ENCODE measurements at regions not wholly inside any gene's neighbourhood (a gene's known extent, or its start where the extent isn't known, plus 50 kb on each side); places are given as distances from the start of the nearest gene placed in this dataset.

DNA sequence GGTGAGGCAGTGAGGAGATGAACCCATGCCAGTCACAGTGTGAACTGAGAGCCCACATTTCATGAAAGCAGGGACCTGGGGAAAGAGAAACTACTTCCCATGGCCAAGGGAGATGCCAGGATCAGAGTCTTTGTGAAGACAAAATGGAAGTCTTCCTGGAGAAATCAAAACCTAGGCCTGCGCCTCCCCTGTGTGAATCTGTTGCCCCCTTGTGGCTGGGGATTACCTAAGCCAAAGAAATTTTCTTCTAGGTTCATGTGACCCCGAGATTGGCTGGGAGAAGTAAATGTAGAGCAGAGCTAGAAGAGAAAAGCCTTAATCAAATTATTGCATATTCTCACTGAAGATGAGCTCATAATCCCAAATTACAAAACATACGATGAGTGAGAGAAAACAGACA, 1075.3 kb downstream of the TBC1D22A start:
- DNase-seq, result peak; percentile 13

DNA sequence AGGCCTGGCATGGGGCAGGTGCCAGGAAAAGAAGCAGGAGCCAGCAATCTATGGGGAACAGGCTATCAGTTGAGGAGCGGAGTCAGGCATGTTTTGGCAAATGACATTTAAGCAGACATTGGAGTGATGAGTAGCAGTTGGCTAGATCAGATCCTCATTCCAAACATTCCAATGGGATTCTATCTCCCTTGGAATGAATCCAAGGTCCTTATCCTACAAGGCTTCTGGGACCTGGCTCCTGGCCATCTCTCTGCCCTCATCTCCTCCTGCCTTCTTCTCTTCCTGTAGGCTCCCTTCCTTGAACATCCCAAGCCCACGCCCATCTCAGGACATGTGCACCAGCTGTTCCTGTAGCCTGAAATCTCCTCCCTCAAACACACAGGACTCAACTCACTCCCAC, 1074.5 kb downstream of the TBC1D22A start:
- DNase-seq, result no peak

DNA sequence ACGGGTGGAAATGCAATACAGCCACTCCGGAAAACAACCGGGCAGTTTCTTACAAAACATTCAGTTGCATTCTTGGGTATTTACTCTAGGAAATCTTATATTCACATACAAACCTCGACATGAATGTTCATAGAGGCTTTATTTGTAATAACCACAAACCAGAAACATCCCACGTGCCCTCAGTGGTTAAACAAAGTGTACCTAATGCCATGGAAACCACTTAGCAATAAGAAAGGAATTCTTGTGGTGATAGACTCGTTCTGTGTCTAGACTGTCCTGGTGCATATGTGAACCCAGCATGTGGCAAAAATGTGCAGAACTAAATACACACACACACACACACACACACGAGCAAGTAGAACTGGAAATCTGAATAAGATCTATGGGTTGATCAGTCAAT, 1073.3 kb downstream of the TBC1D22A start:
- no peak for DNase-seq

DNA sequence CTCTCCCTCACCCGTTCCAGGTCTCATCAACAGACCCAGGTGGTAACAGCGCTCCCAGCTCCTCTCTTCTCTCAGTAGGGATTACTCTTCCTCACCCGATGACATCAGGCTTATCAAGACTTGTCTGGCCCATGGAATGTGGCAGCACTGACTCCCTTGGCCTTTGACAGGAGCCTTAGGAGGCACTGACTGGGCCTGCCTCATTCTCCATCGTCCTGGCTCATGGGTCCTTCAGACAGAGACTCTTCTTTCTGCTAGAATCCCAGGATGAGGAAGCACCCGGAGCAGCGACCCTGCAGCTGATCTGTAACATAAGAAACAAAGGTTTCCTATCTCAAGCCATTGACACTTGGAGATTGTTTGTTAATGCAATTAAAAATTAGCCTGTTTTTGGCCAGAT, 1063.6 kb downstream of the TBC1D22A start:
- DNase-seq, result no peak

DNA sequence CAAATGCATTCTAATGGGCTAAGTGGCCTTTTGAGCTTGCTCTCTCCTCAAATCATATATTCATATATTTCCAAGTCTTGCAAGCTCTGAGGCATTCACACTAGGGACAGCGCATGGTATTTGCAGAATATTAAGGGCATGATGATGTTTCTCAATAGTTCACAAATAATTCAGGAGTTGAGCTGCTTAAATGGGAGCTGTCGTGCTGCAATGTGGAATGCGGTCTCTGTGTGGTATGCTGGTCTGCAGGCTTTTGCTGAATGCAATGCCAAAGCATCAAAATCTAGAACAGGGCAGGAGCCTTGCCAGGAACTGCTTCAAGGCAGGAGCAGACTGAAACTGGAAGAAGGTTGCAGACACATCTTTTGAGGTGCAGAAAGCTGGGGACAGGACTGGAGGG, 1060.0 kb downstream of the TBC1D22A start:
- no peak for DNase-seq

DNA sequence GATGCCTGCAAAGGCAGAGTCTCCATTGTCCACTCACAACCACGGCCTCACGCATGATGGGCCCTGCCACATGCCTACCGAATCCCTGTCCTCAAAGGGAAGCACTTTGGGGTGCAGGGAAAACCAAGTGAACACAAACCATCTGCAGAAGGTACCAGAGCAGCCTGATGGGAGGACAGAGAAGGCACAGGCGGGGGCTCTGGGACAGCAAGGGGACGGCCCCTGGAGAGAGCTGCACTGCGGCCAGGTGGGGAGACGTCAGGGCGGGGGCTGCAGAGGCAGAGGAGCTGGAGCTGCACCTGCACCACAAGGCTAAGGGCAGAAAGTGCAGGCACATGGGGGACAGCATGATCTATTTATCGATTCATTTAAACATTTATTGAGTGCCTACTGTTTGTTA, 1056.0 kb downstream of the TBC1D22A start:
- DNase-seq, result no peak

DNA sequence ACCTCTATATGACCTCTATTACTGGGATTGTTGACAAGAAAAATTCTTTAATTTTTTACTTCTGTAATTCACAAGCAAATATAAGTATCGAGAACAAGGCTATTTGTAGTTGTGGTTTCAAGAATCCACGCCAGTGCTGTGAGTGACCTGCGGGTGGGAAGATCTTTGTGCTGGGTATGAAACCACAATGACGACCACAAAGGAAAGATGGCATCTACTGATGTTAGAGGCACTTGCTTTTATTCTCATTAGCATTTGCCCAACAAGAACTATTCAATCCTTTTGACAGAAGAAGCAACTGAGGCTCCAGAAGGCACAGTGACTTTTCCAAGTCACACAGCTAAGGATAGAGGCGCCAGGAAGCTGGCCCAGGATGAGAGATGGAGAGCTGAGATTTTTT, 1054.9 kb downstream of the TBC1D22A start:
- DNase-seq, result no peak

DNA sequence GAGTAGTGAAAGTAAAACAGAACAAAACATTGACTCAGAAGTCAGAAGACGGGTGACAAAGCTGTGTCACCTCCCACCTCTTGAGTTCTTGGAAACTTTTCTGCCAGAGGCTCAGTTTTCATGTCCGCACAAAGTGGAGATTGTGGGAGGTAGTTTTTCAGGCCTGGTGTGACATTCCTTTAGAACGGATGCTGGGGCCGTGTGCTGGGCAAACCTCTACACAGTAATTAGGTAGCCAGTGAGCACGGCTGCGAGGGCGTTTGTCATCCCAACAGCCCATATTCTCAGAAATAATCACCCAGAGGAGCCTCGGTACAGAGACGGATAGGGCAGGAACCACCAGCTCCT, 1054.4 kb downstream of the TBC1D22A start:
- no peak for DNase-seq

DNA sequence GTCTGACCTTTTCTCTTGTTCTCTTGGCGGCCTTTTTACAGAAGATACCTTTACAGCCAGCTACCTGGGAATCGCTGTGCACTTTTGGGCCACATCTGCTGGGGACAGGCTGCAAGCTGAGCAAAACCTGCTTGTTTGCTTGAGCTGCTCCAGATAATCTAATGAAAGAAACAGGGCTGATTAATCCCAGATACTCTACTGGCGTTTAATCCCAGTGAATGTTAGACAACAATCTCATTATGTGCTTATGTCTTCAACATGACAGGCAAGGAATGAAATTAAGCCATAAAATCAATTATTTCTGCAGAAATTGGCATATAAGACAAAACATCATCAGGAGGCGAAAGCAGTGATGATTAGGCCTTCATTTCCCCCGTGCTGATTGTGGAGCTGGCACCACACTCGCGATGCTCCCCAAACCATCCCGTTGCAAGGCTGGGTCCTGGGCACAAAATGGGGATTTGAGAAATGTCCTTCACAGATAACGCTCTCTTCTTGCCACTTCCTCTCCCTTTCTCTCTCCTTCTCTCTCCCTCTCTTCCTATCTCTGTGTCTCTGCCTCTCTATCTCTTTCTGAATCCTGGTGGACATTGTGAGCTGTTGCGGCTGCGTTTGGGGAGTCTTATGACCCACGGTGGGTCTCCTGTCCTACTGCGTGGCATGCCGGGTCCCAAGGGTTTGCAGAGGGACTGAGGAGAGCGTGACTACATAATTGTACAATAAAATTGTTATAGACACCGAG, 1053.8 kb downstream of the TBC1D22A start:
- no peak for DNase-seq

DNA sequence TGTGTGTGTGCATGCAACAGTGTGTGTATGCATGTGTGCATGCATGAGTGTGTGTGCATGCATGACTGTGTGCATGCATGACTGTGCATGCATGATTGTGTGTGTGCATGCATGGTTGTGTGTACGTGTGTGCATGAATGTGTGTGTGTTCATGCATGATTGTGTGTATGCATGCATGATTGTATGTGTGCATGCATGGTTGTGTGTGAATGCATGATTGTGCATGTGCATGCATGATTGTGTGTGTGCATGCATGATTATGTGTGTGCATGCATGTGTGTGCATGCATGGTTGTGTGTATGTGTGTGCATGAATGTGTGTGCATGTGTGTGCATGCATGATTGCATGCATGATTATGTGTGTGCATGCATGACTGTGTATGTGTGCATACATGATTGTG, 1052.0 kb downstream of the TBC1D22A start:
- DNase-seq, result no peak

DNA sequence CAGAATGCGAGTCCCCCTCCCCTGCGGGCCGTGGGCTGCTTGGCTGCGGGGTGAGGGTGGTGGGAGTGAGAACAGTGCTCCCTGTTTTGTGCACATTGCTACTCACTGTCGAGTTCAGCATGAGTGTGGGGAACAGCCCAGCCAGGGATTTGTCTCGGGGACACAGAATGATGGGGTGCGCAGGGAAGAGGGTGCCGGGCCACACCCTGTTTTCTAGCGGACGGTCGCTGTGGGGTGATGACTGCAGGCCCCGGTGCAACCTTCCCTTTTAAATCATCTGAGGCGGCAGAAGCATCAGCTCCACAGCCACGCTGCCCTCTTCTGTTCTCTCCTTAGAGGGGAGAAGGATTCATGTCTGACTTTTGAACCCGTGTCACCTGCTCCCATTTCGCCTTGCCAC, 1051.2 kb downstream of the TBC1D22A start:
- DNase-seq, result no peak

DNA sequence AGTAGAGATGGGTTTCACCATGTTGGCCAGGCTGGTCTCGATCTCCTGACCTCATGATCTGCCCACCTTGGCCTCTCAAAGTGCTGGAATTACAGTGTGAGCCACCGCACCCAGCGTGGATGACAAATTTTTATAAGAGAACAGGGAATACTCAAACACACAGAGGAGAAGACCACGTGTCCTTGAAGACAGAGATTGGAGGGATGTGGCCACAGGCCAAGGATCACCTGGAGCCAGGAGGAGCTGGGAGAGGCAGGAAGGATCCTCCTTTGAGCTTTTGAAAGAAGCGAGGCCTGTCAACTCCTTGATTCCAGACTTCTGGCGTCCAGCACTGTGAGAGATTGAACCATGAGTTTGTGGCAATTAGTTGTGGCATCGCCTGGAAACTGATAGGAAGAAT, 1049.5 kb downstream of the TBC1D22A start:
- DNase-seq, result no peak

DNA sequence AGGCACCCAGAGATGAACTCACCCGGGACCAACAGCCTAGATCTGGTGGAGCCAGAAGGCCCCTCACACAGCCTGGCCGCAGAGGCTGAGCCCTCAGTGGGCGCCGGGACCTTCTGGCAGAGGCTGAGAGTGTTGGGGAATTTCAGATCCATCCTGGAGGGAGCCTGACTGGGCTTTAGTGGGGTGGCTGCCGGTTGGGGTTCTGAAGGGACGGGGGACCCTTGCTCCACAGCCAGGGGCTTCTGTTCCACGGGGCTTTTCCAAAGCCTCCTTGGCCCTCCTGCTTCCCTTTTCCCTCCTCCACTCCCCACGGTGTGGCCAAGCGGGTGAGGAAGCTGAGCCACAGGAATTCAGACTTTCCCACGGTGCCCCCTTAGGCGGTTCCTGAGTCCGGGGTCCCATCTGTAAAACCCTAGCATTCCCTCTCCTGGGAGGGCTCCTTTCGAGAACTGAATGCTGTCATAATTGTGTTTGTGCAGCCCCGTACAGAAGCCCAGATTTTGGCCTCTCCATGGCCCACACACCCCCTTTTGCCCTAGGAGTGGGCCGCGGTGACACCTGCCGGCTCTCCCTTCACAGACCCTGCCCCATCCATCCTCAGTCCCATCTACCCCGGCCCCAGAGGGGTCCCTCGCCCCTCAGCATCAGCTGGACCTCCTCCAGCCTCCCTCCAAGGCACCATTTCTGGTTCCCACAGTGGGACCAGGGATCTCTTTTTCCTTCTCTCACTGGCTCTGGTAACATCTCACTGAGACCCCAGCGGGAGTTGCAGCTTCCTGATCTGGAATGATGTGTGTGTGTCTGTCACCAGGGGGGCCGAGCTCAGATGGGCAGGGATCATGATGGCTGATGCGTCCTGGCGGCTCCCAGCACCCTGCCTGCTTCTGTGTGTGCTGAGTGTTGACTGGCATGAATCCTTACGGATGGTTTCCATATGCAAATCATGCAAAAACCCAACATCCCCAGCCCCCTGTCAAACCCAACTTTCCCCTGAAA, 1048.4 kb downstream of the TBC1D22A start:
- DNase-seq, result no peak

DNA sequence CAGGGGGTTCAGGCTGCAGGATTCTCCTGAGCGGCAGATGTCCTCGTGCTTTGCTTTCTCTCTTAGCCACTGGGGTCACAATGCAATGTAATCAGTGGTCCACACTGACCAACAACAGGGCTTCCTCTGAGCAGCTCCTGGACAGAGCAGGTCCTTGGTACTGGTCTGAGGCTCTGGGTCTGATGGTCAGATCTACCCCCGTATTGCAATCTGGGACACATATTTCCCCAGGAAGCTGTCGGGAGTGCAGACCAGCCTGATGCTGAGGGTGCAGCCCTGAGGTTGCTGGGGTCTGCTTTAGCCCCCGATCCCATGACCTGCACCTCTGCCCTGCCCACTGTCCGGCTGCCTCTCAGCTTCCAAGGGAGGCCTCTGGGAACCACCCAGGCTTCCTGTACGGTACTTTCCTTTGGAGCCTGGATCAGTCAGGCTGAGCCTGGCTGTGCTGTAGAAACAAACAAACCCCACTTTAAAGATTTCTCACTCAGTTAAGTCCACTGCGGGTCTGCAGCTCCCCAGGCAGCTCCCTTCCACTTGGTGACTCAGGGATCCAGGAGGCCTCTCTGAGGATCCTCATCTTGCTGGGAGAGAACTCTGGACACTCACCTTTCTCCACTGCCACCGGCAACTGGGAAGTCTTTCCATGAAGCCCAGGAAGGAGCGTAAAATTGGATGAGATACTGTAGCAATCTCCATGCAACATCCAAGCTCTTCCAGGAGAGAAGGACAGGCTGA, 1046.6 kb downstream of the TBC1D22A start:
- DNase-seq, result no peak

DNA sequence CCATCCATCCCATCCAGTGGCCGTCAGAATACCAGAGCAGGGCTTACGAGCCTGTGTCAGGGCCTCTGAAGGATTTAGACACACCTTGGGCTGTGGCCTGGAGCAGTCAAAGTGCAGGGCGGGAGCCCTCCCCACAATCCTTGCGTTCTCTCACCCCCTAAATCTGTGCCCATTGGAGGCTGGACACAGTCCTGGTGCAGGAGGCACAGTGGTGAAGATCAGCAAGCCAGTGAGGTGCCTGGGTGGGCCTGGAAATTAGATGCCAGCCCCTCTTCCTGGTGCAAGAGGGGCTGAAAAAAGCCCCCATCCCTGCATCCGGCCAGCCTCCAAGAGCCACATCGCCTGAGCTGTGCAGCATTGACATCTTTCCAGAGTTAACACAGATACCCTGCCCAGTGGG, 1045.8 kb downstream of the TBC1D22A start:
- no peak for DNase-seq

DNA sequence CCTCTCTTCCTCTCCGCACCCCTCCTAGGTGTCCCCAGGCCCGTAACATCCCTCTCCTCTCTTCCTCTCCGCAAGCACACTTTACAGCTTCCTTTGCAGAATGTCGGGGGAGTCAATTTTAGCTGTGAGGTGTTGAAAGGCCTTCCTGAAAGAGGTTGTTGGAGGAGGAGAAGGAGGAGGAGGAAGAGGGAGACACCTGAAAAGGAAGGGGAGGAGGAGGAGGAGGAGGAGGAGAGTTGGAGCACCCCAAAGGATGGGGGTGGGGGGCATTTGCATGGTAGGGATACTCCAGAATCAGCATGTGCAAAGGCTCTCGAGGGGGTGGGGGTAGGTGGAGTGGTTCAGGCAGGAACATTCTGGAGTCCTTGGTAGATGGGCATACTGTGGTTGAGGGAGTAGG, 1045.1 kb downstream of the TBC1D22A start:
- DNase-seq, result no peak

DNA sequence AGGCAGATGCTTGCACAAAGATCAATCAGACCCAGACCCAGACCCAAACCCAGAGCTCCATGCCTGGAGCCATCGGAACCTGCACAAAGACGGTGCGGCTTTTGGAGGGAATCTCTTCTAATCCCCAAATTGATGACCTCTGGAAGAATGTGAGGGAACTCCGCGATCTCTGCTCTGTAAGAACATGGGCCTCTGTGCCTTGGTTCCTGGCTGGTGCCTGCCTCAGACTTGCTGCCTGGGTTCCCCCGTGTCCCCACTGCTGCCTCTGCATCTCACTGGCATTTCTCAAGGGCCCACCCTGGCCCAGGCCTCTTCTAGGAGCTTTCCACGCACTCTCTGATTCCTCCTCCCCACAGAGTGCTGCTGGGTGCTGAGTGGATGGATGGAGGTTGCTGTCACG, 1044.4 kb downstream of the TBC1D22A start:
- DNase-seq, result no peak

DNA sequence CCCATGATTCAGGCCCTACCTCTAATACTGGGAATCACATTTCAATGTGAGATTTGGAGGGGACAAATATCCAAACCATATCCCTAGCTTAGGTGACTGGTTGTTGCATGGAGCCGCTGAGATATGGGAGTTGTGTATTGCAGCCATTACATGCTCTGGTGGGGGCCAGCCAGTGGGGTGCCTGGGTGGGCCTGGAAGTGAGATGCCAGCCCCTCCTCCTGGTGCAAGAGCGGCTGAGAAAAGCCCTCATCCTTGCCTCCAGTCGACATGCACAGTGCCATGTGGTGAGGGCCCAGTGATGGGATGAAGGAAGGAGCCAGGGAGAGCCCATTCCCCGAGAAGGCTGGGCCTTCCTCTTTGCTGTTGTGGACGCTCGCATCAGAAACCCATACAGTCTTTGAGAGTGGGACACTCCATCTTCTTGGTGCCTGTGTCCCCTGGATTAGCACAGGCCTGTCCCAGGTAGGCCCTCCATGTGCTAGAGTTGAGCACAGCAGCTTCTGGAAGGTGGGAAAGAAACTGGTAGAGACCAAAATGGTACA, 1043.0 kb downstream of the TBC1D22A start:
- no peak for DNase-seq

DNA sequence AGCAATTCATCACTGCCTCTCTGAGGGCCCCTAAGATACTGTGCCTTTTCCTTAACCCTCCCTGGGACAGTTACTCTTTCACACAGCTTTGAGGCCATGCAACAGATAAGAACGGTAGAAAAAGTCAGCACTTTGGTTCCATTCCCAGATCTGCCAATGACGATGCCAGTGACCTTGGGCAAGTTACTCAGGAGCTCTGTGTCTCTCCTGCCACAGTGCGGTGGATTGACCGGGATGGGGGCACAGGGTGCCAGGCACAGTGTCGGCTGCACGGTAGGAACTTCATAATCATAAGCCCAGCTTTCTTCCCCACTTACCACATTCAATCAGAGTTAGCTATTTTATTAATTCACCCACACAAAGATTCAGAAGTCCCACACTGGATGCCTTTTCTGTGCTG, 1041.8 kb downstream of the TBC1D22A start:
- no peak for DNase-seq

DNA sequence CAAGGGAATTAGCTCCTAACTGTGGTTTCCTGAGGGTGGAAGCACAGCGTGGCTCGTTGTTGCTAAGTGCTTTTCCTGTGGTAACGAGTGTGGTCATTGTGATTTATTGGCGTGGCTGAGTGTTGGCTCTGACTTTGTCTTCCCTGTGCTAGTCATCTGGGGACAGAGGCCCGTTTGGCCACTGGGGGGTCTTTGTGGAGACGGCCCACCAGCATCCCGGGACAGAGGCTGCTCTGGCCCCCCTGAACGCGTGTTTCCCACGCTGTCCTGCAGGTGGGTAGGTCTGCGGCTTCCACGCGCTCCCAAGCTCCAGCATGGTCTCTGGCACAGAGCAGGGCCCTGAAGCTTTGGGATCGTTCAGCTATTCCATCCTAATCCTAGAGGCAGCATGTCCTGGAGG, 1040.0 kb downstream of the TBC1D22A start:
- no peak for DNase-seq

DNA sequence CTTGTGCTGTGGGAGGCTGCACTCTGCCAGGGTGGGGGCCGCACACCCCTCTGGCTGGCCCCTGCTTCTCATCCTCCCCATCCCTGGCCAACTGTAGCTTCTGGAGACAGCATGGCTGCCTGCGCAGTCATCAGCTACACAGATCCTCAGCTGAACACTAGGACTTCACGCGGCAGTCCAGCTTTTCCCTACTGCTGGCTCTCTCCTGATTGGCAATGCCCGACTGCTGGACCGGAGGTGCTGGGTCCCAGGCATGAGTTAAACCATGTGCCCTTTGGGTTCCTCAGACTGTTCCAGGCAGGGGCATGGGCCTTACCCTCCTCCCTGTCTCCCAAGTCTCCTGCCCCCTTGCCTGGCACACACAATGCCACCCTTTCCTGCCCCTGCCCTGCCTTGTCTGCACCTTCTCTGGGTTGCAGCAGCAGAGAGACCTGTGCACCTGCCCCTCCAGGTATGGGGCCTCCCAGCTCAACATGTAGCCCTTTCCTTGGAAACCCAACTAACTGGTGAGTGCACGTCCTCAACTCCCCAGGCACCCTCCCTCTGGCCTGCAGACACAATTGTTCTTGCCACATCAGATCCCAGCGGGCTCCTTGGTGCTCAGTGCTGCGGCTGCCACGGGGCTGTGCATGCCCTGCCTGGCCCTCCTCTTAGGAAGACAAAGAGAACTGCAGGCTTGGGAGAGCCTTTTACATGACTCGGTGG, 1039.2 kb downstream of the TBC1D22A start:
- DNase-seq, result no peak

DNA sequence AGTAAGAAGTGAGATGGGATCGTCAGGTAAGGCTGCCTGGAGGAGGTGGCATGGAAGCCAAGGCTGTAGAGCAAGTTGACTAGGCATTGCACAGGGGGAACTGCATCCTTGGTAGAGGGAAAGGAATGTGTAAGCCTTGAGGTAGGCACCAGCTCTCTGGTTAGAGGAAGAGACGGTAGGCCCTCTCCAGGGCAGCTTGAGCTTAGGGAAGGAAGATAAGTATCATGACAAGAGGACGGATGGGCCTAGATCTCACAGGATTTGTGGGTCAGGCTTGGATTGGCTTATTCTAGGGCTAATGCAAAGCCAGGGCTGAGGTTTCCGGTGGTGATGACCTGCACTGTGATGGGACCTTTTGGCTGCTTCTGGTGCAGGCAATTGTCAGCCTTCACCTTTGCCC, 1035.8 kb downstream of the TBC1D22A start:
- no peak for DNase-seq

All from NCI-H1105 (cell line).